Testis (tissue), 2 donors: ENCODE measurements at regions not wholly inside any gene's neighbourhood (a gene's known extent, or its start where the extent isn't known, plus 50 kb on each side); places are given as distances from the start of the nearest gene placed in this dataset.

Experiments used
- DNase-seq: peaks from one replicate; pipeline ENCODE4 v3.0.0-alpha.2; 2019
- H3K27ac ChIP-seq, 2 donors: fragments of 200-600 bp; sonication (generic); one replicate each; pipeline ENCODE4 v1.5.1; 2019
- H3K27me3 ChIP-seq: fragments of 200-600 bp; sonication (generic); one replicate; pipeline ENCODE4 v1.5.1; 2019
- H3K36me3 ChIP-seq: fragments of 200-600 bp; sonication (generic); one replicate; pipeline ENCODE4 v1.5.1; 2017; ENCODE audit warnings: low read depth; ENCODE audit errors: missing control alignments
- H3K4me1 ChIP-seq: fragments of 200-600 bp; sonication (generic); one replicate; pipeline ENCODE4 v1.5.1; 2019
- H3K4me3 ChIP-seq, 2 donors: fragments of 200-600 bp; sonication (generic); one replicate each; pipeline ENCODE4 v1.5.1; 2017 to 2019
- H3K9me3 ChIP-seq: fragments of 200-600 bp; sonication (generic); one replicate; pipeline ENCODE4 v1.5.1; 2017
- CTCF ChIP-seq, 3 experiments: fragments of 450-650 bp in 2 of 3; fragments of 200-600 bp in 1 of 3; sonication (generic) in 1 of 3; IDR thresholded peaks; one replicate each; pipeline ENCODE4 v1.5.1; 2016 to 2019; ENCODE audit warnings: antibody characterized with exemption in 3 of 3, mild to moderate bottlenecking in 2 of 3, moderate library complexity in 1 of 3
- POLR2A ChIP-seq: fragments of 450-650 bp; IDR thresholded peaks from one replicate; pipeline ENCODE4 v1.6.1; 2017; ENCODE audit warnings: antibody characterized with exemption, mild to moderate bottlenecking, moderate library complexity
- WGBS, 2 donors: methylation state at CpG; one replicate each; pipeline ENCODE4 v1.1.5; 2018; 5-methylcytosine and 5-hydroxymethylcytosine counted together
- intact Hi-C: fragments of 100-400 bp; cut with DNase I; formaldehyde crosslinking; loops from one replicate; pipeline ENCODE4 v1.15.1; 2023; ENCODE audit warnings: low total_unique reads

GRCh38 chr2:138234265-138234664 lies 267.3 kb upstream of the SPOPL start:
- Histone ChIP-seq H3K27ac (no peak overlapping the region), H3K4me3 (no peak overlapping the region), H3K4me1 (no peaks in the 10 kb centered on the region), H3K27me3 (no peaks in the 10 kb centered on the region), H3K36me3 (no peaks in the 10 kb centered on the region), H3K9me3 (no peaks in the 10 kb centered on the region)
- WGBS, 2 donors = 92 to 95% methylated on average over 2 of the region's 2 CpGs
- intact Hi-C loops = no loop called here
- DNase-seq = no peak
- TF ChIP-seq CTCF (IDR thresholded peaks at IDR 0.05) (no peak), POLR2A (no peak)

- intact Hi-C loops = no loop called here
- Histone ChIP-seq H3K9me3 (no peaks in the 10 kb centered on the region), H3K4me3 (no peak overlapping the region), H3K4me1 (peaks cover 4% of the 10 kb centered on the region), H3K27me3 (no peaks in the 10 kb centered on the region), H3K36me3 (no peaks in the 10 kb centered on the region), H3K27ac (no peak overlapping the region)
- TF ChIP-seq POLR2A = no peak
- TF ChIP-seq CTCF (IDR thresholded peaks at IDR 0.05) = no peak
- 92 to 95% methylated on average over 2 of the region's 2 CpGs for WGBS, 2 donors
- DNase-seq = no peak
These were observed 266.5 kb upstream of the SPOPL start for GRCh38 chr2:138235041-138235440.

- peaks cover 4% of the 10 kb centered on the region for H3K4me1 ChIP-seq
- intact Hi-C loops = no loop called here
- H3K36me3 ChIP-seq = no peaks in the 10 kb centered on the region
- TF ChIP-seq POLR2A = no peak
- no peak for TF ChIP-seq CTCF (IDR thresholded peaks at IDR 0.05)
- no peak for DNase-seq
- no peaks in the 10 kb centered on the region for H3K9me3 ChIP-seq
- H3K27ac ChIP-seq = no peak overlapping the region
- no peak overlapping the region for H3K4me3 ChIP-seq
- 90 to 91% methylated on average over 6 of the region's 6 CpGs for WGBS, 2 donors
- H3K27me3 ChIP-seq = no peaks in the 10 kb centered on the region
These were observed 265.4 kb upstream of the SPOPL start for GRCh38 chr2:138236142-138236541.

- Histone ChIP-seq H3K9me3 (no peaks in the 10 kb centered on the region), H3K27me3 (no peaks in the 10 kb centered on the region), H3K4me3 (no peak overlapping the region), H3K4me1 (peaks cover 4% of the 10 kb centered on the region), H3K36me3 (no peaks in the 10 kb centered on the region), H3K27ac (no peak overlapping the region)
- WGBS, 2 donors = 31 to 36% methylated on average over 5 of the region's 5 CpGs
- TF ChIP-seq CTCF (IDR thresholded peaks at IDR 0.05) = no peak
- TF ChIP-seq POLR2A = no peak
- no peak for DNase-seq
- intact Hi-C loops = no loop called here
These were observed 263.7 kb upstream of the SPOPL start for GRCh38 chr2:138237667-138238384.

GRCh38 chr2:138238908-138239307 lies 262.7 kb upstream of the SPOPL start:
- no peak overlapping the region for H3K27ac ChIP-seq
- H3K27me3 ChIP-seq = no peaks in the 10 kb centered on the region
- no peak for DNase-seq
- intact Hi-C loops = no loop called here
- no peaks in the 10 kb centered on the region for H3K9me3 ChIP-seq
- H3K4me3 ChIP-seq = no peak overlapping the region
- TF ChIP-seq CTCF (IDR thresholded peaks at IDR 0.05) = no peak
- no peak for TF ChIP-seq POLR2A
- no peaks in the 10 kb centered on the region for H3K36me3 ChIP-seq
- peaks cover 4% of the 10 kb centered on the region for H3K4me1 ChIP-seq
